Left ventricle myocardium inferior (tissue), 1 donor: ENCODE measurements at regions not wholly inside any gene's neighbourhood (a gene's known extent, or its start where the extent isn't known, plus 50 kb on each side); places are given as distances from the start of the nearest gene placed in this dataset.
"Not testable (repeated sequence)": the region's sequence is repeated elsewhere in the genome, so short reads cannot be mapped to it uniquely, and the experiment has no call there.

ENCODE experiments used
- DNase-seq: peaks from one replicate; pipeline ENCODE4 v3.0.0-alpha.2; 2020
- H3K27ac ChIP-seq: fragments of 200-600 bp; replicated peaks from 2 replicates; pipeline ENCODE4 v1.8.0; 2021
- H3K27me3 ChIP-seq: fragments of 200-600 bp; 2 replicates; pipeline ENCODE4 v1.8.0; 2021; ENCODE audit warnings: low read depth
- H3K36me3 ChIP-seq: fragments of 200-600 bp; 2 replicates; pipeline ENCODE4 v1.8.0; 2021
- H3K4me1 ChIP-seq: fragments of 200-600 bp; 2 replicates; pipeline ENCODE4 v1.8.0; 2021
- H3K4me3 ChIP-seq: fragments of 200-600 bp; 2 replicates; pipeline ENCODE4 v1.8.0; 2021; ENCODE audit warnings: mild to moderate bottlenecking, moderate library complexity
- H3K9me3 ChIP-seq: fragments of 200-600 bp; replicated peaks from 2 replicates; pipeline ENCODE4 v1.8.0; 2021
- intact Hi-C: fragments of 100-400 bp; cut with micrococcal nuclease; formaldehyde crosslinking; loops from one replicate; pipeline ENCODE4 v1.11.0; 2022
- TF ChIP-seq, protein P1 (sequence below): fragments of 200-600 bp; IDR thresholded peaks from 2 replicates; pipeline ENCODE4 v1.8.0; 2021; ENCODE audit warnings: antibody characterized with exemption, mild to moderate bottlenecking, borderline replicate concordance
- donor health status: DM: no; HTN: yes; CAD: no; lungs with severe emphysema.

DNA sequence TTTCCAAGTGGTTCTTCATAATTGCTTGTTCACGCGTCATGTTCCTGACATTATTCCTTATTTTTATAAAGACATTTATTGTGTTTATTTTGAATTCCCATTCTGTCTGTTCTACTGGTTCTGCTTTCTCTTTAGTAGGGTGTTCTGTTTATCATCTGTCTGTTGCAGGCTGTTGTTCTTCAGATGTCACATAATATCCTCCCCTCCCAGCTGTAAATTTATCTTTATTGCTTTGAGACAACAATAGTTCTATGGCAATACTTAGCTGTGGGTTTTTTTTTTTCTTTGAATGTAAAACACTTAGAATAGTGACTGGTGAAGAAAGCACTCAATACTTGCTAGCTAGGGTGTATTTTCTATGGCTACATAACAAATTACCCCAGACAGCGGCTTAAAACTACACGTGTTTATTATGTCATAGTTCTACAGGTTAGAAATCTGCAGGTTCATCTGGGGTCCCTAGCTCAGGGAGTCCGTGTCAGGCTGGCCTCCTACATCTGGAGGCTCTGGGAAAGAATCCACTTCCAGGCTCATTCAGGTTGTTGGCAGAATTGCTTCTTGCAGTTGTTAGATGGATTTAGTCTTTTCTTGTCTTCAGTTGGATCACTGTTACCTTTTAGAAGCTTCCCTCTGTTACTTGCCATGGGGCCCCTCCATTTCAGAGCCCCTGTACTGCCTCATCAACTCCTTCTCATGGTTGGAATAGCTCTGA lies 63.4 kb upstream of the ENPEP start:
- Histone ChIP-seq H3K36me3 (no peaks in the 10 kb centered on the region), H3K27me3 (no peaks in the 10 kb centered on the region), H3K4me3 (no peak overlapping the region), H3K4me1 (no peaks in the 10 kb centered on the region), H3K27ac (no peak overlapping the region), H3K9me3 (no peaks in the 10 kb centered on the region)
- TF ChIP-seq, protein P1, sequence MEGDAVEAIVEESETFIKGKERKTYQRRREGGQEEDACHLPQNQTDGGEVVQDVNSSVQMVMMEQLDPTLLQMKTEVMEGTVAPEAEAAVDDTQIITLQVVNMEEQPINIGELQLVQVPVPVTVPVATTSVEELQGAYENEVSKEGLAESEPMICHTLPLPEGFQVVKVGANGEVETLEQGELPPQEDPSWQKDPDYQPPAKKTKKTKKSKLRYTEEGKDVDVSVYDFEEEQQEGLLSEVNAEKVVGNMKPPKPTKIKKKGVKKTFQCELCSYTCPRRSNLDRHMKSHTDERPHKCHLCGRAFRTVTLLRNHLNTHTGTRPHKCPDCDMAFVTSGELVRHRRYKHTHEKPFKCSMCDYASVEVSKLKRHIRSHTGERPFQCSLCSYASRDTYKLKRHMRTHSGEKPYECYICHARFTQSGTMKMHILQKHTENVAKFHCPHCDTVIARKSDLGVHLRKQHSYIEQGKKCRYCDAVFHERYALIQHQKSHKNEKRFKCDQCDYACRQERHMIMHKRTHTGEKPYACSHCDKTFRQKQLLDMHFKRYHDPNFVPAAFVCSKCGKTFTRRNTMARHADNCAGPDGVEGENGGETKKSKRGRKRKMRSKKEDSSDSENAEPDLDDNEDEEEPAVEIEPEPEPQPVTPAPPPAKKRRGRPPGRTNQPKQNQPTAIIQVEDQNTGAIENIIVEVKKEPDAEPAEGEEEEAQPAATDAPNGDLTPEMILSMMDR = no peak
- intact Hi-C loops = no loop called here
- no peak for DNase-seq

DNA sequence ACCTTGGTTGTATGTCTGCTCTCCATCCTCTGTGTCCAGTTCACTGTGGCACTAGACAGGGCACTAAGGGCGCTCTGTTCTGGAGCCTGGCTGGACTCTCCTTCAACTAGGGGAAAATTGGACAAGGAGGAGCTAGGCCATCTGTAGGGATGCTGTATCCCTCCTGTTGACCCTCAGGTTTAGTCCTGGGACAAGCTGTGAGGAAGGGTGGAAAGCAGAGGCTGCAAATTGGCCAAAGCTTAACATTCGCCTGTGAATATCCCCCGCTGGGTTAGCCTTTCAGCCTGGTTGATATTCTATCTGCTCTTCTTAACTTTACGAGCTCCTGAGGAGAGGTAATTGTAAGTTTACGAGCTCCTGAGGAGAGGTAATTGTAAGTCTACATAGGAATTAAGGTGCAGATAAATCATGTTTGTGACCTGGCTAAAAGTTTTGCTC lies 64.4 kb upstream of the ENPEP start:
- intact Hi-C loops = no loop called here

DNA sequence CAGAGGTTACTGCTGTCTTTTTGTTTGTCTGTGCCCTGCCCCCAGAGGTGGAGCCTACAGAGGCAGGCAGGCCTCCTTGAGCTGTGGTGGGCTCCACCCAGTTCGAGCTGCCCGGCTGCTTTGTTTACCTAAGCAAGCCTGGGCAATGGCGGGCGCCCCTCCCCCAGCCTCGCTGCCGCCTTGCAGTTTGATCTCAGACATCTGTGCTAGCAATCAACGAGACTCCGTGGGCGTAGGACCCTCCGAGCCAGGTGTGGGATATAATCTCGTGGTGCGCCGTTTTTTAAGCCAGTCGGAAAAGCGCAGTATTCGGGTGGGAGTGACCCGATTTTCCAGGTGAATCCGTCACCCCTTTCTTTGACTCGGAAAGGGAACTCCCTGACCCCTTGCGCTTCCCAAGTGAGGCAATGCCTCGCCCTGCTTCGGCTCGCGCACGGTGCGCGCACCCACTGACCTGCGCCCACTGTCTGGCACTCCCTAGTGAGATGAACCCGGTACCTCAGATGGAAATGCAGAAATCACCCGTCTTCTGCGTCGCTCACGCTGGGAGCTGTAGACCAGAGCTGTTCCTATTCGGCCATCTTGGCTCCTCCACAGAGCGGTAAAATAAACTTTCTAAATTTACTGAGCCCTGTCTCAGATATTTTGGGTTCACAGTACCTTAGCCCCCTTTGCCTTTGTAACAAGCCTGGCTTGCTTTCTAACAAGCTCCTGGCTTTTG lies 64.9 kb upstream of the ENPEP start:
- intact Hi-C loops, H3K4me1 ChIP-seq, H3K36me3 ChIP-seq, H3K27ac ChIP-seq, H3K9me3 ChIP-seq, DNase-seq, H3K4me3 ChIP-seq, H3K27me3 ChIP-seq: not testable (repeated sequence)

More for the DNA sequence above, 64.4 kb upstream of the ENPEP start:
- Histone ChIP-seq H3K27ac (no peak overlapping the region), H3K9me3 (no peaks in the 10 kb centered on the region), H3K4me3 (no peak overlapping the region), H3K4me1 (no peaks in the 10 kb centered on the region), H3K36me3 (no peaks in the 10 kb centered on the region), H3K27me3 (no peaks in the 10 kb centered on the region)
- TF ChIP-seq, protein P1 = no peak
- DNase-seq = no peak

DNA sequence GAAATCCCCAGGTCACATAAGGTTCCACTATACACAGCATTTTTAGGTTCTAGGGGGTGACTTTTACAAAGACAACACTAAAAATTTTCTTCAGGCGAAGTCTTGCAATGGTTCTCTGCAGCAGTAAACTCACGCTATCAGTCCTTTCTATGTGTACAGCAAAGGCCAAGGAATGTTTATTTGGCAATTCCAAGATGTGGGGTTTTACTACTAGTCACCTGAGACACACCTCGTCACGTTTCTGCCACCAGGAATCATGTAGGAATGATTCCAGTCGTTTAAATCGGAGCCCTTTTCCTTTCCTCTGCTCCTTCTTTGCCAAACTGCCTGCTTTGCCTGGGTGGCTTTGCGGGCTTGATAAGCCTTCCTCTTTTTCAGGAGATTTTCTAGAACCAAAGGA lies 75.9 kb upstream of the ENPEP start:
- H3K4me3 ChIP-seq = no peak overlapping the region
- no peaks in the 10 kb centered on the region for H3K9me3 ChIP-seq
- TF ChIP-seq, protein P1 = no peak
- DNase-seq = no peak
- no peaks in the 10 kb centered on the region for H3K36me3 ChIP-seq
- intact Hi-C loops = no loop called here
- H3K27ac ChIP-seq = no peak overlapping the region
- H3K27me3 ChIP-seq = no peaks in the 10 kb centered on the region
- no peaks in the 10 kb centered on the region for H3K4me1 ChIP-seq

DNA sequence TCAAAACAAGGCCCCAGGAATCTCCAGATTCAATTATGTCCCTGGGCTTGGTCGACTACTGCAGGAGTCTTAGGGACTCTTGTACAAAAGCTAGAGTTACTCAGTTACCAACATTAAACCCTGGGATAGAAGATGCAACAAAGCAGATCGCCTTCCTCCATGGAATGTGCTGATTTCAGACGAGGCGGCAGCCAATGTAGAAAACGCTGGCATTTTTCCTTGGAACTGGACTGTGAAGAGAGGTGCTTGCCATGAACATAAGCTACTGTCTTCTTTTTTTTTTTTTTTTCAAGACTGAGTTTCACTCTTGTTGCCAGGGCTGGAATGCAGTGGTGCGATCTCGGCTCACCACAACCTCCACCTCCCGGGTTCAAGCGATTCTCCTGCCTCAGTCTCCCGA lies 76.9 kb upstream of the ENPEP start:
- H3K27me3 ChIP-seq, intact Hi-C loops, H3K4me1 ChIP-seq, H3K36me3 ChIP-seq, DNase-seq, H3K9me3 ChIP-seq, H3K27ac ChIP-seq, H3K4me3 ChIP-seq: not testable (repeated sequence)

DNA sequence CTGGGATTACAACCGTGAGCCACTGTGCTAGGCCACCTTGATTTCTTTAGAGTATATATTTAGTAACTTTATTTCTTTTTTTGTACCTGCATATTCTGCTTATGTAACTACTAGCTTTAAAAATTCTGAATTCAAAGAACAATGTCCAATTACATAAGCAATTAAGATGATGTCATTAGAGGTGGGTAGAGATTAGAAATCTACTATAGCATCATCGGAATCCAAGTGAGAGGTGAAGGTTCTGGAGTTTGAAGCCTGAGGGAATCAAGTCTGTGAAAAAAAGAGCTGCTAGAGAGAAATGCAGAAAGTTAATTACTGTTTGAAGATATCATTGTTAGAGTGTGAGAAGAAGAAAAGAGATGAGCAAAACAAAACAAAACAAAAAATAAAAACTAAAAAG lies 79.0 kb upstream of the ENPEP start:
- Histone ChIP-seq H3K27ac (no peak overlapping the region), H3K4me1 (no peaks in the 10 kb centered on the region), H3K36me3 (no peaks in the 10 kb centered on the region), H3K27me3 (no peaks in the 10 kb centered on the region), H3K9me3 (no peaks in the 10 kb centered on the region), H3K4me3 (no peak overlapping the region)
- DNase-seq = no peak
- TF ChIP-seq, protein P1 = no peak
- intact Hi-C loops = no loop called here
